GM23338 (cell line): ENCODE measurements at regions not wholly inside any gene's neighbourhood (a gene's known extent, or its start where the extent isn't known, plus 50 kb on each side); places are given as distances from the start of the nearest gene placed in this dataset.

Source experiments
- ATAC-seq: fragments of 200-7000 bp; cut with Tn5 transposase; 3 replicates; pipeline ENCODE4 v1.9.1; 2020
- DNase-seq: peaks from one replicate; pipeline ENCODE4 v3.0.0-alpha.2; 2015; ENCODE audit warnings: low spot score
- H2AFZ ChIP-seq: fragments of 200-600 bp; sonication (generic); 2 replicates; pipeline ENCODE4 v1.8.0; 2016; ENCODE audit warnings: antibody characterized with exemption, mild to moderate bottlenecking, moderate library complexity
- H3F3A ChIP-seq: fragments of 200-600 bp; sonication (generic); replicated peaks from 2 replicates; pipeline ENCODE4 v1.8.0; 2017; ENCODE audit warnings: antibody characterized with exemption, mixed run types, low read depth
- H3K27ac ChIP-seq: fragments of 200-600 bp; sonication (generic); 2 replicates; pipeline ENCODE4 v1.6.1; 2016; ENCODE audit warnings: low read depth
- H3K27me3 ChIP-seq: fragments of 200-600 bp; sonication (generic); 2 replicates; pipeline ENCODE4 v1.8.0; 2016; ENCODE audit warnings: mild to moderate bottlenecking, mixed run types, moderate library complexity; ENCODE audit not compliant: insufficient read depth
- H3K36me3 ChIP-seq: fragments of 200-600 bp; sonication (generic); 2 replicates; pipeline ENCODE4 v1.8.0; 2016; ENCODE audit warnings: mild to moderate bottlenecking; ENCODE audit not compliant: insufficient read depth
- H3K4me1 ChIP-seq: fragments of 200-600 bp; sonication (generic); 2 replicates; pipeline ENCODE4 v1.8.0; 2016; ENCODE audit warnings: mild to moderate bottlenecking, moderate library complexity; ENCODE audit not compliant: insufficient read depth
- H3K4me2 ChIP-seq: fragments of 200-600 bp; sonication (generic); 2 replicates; pipeline ENCODE4 v1.7.1; 2017; ENCODE audit warnings: mixed run types
- H3K4me3 ChIP-seq: fragments of 200-600 bp; sonication (generic); 2 replicates; pipeline ENCODE4 v1.6.1; 2016; ENCODE audit warnings: mixed run types
- H3K79me2 ChIP-seq: fragments of 200-600 bp; sonication (generic); replicated peaks from 2 replicates; pipeline ENCODE4 v1.8.0; 2017; ENCODE audit warnings: mild to moderate bottlenecking; ENCODE audit not compliant: insufficient read depth
- H3K9me2 ChIP-seq: fragments of 200-600 bp; sonication (generic); 2 replicates; pipeline ENCODE4 v1.8.0; 2017; ENCODE audit not compliant: insufficient read depth
- H4K20me1 ChIP-seq: fragments of 200-600 bp; sonication (generic); replicated peaks from 2 replicates; pipeline ENCODE4 v1.8.0; 2017; ENCODE audit warnings: mild to moderate bottlenecking; ENCODE audit not compliant: insufficient read depth
- H3K27ac Mint-ChIP-seq: 2 replicates; pipeline ENCODE4 v1.8.0; 2020; ENCODE audit warnings: inconsistent platforms, mild to moderate bottlenecking, moderate library complexity, mixed read lengths
- H3K27me3 Mint-ChIP-seq: 3 replicates; pipeline ENCODE4 v1.8.0; 2022; ENCODE audit warnings: low read depth, mild to moderate bottlenecking, moderate library complexity, mixed read lengths, inconsistent platforms; ENCODE audit not compliant: insufficient read depth, poor library complexity
- H3K36me3 Mint-ChIP-seq: 3 replicates; pipeline ENCODE4 v1.8.0; 2021; ENCODE audit warnings: low read depth, mild to moderate bottlenecking, inconsistent platforms, moderate library complexity, mixed read lengths
- H3K4me1 Mint-ChIP-seq: 3 replicates; pipeline ENCODE4 v1.8.0; 2020; ENCODE audit warnings: mild to moderate bottlenecking, inconsistent platforms, mixed read lengths
- H3K4me3 Mint-ChIP-seq: 3 replicates; pipeline ENCODE4 v1.8.0; 2021; ENCODE audit warnings: moderate library complexity, mild to moderate bottlenecking, inconsistent platforms, mixed read lengths
- H3K9me3 Mint-ChIP-seq: 3 replicates; pipeline ENCODE4 v1.8.0; 2020; ENCODE audit warnings: moderate library complexity, mild to moderate bottlenecking, inconsistent platforms, mixed read lengths
- CREB1 ChIP-seq: fragments of 250-450 bp; sonication (Bioruptor Pico); IDR thresholded peaks from 2 replicates; pipeline ENCODE4 v1.5.0; 2020; ENCODE audit warnings: low read depth, mild to moderate bottlenecking, moderate library complexity
- EZH2 ChIP-seq: fragments of 200-600 bp; sonication (generic); IDR thresholded peaks from one replicate; pipeline ENCODE4 v1.8.0; 2017; ENCODE audit warnings: antibody characterized with exemption, mild to moderate bottlenecking, low read depth; ENCODE audit not compliant: unreplicated experiment
- EZH2phosphoT487 ChIP-seq: fragments of 200-600 bp; sonication (generic); IDR thresholded peaks from one replicate; pipeline ENCODE4 v1.8.1; 2018; ENCODE audit warnings: antibody characterized with exemption; ENCODE audit not compliant: unreplicated experiment
- JUNB ChIP-seq: IDR thresholded peaks from one replicate; pipeline ENCODE4 v1.6.1; 2016; ENCODE audit warnings: antibody characterized with exemption; ENCODE audit not compliant: unreplicated experiment
- NANOG ChIP-seq: IDR thresholded peaks from 2 replicates; pipeline ENCODE4 v1.6.1; 2016; ENCODE audit warnings: antibody characterized with exemption, borderline replicate concordance
- POLR2AphosphoS5 ChIP-seq: IDR thresholded peaks from 2 replicates; pipeline ENCODE4 v1.6.1; 2016; ENCODE audit warnings: antibody characterized with exemption, low read depth
- STAT1 ChIP-seq: IDR thresholded peaks from one replicate; pipeline ENCODE4 v1.6.1; 2016; ENCODE audit warnings: antibody characterized with exemption; ENCODE audit not compliant: unreplicated experiment
- ZNF114 ChIP-seq: fragments of 250-450 bp; sonication (Bioruptor Pico); IDR thresholded peaks from 2 replicates; pipeline ENCODE4 v1.5.0; 2020; ENCODE audit warnings: mild to moderate bottlenecking, moderate library complexity
- TF ChIP-seq, protein P1 (sequence below): IDR thresholded peaks from one replicate; pipeline ENCODE4 v1.6.1; 2018; ENCODE audit warnings: antibody characterized with exemption; ENCODE audit not compliant: unreplicated experiment
- TF ChIP-seq, protein P2 (sequence below): IDR thresholded peaks from 2 replicates; pipeline ENCODE4 v1.6.1; 2016; ENCODE audit warnings: antibody characterized with exemption
- TF ChIP-seq, protein P3 (sequence below), 2 experiments: fragments of 200-600 bp in 1 of 2; sonication (generic) in 1 of 2; conservative IDR thresholded peaks; 2 replicates each; pipeline versions ENCODE4 v1.5.1 to v1.6.1; 2016 to 2017; ENCODE audit warnings: antibody characterized with exemption in 2 of 2, low read depth in 2 of 2, mild to moderate bottlenecking in 2 of 2, moderate library complexity in 1 of 2

DNA sequence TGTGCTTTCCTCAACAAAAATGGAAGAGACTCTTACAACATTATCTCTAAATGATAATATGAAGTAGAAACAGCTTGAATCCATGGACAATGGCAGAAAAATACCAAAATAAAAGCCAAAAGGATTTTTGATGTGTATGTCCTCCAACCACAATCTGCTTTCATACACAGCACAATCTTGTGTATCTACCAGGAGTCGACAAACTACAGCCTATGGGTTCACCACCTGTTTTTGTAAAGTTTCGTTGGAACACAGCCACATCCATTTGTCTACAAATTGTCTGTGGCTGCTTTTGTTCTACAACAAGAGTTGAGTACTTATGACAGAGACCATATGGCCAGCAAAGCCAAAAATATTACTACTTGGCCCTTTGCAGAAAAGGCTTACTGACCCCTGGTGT lies 88.7 kb upstream of the UBE2E2 start:
- Mint-ChIP-seq H3K9me3 (no peaks in the 10 kb centered on the region), H3K4me3 (no peak overlapping the region), H3K27ac (no peak overlapping the region), H3K4me1 (peaks cover 9% of the 10 kb centered on the region), H3K36me3 (no peaks in the 10 kb centered on the region), H3K27me3 (no peaks in the 10 kb centered on the region)
- Histone ChIP-seq H3K27ac (no peak overlapping the region), H3K4me3 (no peak overlapping the region), H3K27me3 (no peaks in the 10 kb centered on the region), H3K4me2 (no peak overlapping the region), H3K79me2 (no peaks in the 10 kb centered on the region), H2AFZ (no peak overlapping the region), H3F3A (no peaks in the 10 kb centered on the region), H3K4me1 (no peaks in the 10 kb centered on the region), H3K36me3 (no peaks in the 10 kb centered on the region), H3K9me2 (no peaks in the 10 kb centered on the region), H4K20me1 (no peaks in the 10 kb centered on the region)
- TF ChIP-seq STAT1 = no peak
- no peak for TF ChIP-seq CREB1 (CRISPR knock-in tag)
- ATAC-seq (no peak), DNase-seq (no peak)

DNA sequence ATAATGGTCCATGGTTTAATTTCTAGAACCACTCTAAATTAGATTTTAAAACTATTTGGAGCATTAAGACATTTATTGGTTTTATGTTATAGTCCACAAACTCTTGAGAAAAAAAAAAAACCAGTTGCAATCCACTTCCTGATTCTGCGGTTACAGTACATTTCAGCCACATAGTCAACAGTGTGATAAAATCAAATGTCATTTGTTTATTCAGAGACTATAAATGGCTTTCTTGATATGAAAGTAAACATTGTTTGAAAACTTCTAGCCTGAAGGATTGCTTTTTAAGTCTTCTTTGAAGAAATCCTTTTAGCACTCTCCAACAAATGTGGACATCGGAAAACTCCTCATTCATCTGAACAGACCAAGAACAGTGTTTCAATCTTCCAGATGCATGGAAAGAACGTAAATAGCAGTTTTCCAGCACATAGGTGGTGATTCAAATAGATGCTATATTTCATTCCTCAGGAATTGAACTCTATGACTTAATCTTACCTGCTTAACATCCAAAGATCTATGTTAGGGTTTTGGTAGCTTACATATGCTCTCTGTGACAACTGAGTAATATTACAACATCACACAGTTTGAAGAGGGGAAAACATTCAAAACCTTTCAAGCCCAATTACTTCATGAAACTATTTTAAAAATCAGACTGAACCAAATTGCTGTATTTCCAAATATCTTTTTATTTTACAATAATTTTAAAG lies 87.8 kb upstream of the UBE2E2 start:
- Histone ChIP-seq H3K4me3 (no peak overlapping the region), H3K27ac (no peak overlapping the region), H3K27me3 (no peaks in the 10 kb centered on the region), H4K20me1 (no peaks in the 10 kb centered on the region), H3F3A (no peaks in the 10 kb centered on the region), H2AFZ (no peak overlapping the region), H3K4me2 (no peak overlapping the region), H3K36me3 (no peaks in the 10 kb centered on the region), H3K4me1 (no peaks in the 10 kb centered on the region), H3K79me2 (no peaks in the 10 kb centered on the region), H3K9me2 (no peaks in the 10 kb centered on the region)
- Mint-ChIP-seq H3K9me3 (no peaks in the 10 kb centered on the region), H3K36me3 (no peaks in the 10 kb centered on the region), H3K4me3 (no peak overlapping the region), H3K27me3 (no peaks in the 10 kb centered on the region), H3K4me1 (peaks cover 9% of the 10 kb centered on the region), H3K27ac (no peak overlapping the region)
- ATAC-seq (no peak), DNase-seq (no peak)
- TF ChIP-seq, protein P1, sequence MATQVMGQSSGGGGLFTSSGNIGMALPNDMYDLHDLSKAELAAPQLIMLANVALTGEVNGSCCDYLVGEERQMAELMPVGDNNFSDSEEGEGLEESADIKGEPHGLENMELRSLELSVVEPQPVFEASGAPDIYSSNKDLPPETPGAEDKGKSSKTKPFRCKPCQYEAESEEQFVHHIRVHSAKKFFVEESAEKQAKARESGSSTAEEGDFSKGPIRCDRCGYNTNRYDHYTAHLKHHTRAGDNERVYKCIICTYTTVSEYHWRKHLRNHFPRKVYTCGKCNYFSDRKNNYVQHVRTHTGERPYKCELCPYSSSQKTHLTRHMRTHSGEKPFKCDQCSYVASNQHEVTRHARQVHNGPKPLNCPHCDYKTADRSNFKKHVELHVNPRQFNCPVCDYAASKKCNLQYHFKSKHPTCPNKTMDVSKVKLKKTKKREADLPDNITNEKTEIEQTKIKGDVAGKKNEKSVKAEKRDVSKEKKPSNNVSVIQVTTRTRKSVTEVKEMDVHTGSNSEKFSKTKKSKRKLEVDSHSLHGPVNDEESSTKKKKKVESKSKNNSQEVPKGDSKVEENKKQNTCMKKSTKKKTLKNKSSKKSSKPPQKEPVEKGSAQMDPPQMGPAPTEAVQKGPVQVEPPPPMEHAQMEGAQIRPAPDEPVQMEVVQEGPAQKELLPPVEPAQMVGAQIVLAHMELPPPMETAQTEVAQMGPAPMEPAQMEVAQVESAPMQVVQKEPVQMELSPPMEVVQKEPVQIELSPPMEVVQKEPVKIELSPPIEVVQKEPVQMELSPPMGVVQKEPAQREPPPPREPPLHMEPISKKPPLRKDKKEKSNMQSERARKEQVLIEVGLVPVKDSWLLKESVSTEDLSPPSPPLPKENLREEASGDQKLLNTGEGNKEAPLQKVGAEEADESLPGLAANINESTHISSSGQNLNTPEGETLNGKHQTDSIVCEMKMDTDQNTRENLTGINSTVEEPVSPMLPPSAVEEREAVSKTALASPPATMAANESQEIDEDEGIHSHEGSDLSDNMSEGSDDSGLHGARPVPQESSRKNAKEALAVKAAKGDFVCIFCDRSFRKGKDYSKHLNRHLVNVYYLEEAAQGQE = no peak
- TF ChIP-seq NANOG (no peak), CREB1 (CRISPR knock-in tag) (no peak), POLR2AphosphoS5 (no peak), EZH2 (no peak), JUNB (no peak), STAT1 (no peak), EZH2phosphoT487 (no peak), ZNF114 (CRISPR knock-in tag) (no peak)
- TF ChIP-seq, protein P2, sequence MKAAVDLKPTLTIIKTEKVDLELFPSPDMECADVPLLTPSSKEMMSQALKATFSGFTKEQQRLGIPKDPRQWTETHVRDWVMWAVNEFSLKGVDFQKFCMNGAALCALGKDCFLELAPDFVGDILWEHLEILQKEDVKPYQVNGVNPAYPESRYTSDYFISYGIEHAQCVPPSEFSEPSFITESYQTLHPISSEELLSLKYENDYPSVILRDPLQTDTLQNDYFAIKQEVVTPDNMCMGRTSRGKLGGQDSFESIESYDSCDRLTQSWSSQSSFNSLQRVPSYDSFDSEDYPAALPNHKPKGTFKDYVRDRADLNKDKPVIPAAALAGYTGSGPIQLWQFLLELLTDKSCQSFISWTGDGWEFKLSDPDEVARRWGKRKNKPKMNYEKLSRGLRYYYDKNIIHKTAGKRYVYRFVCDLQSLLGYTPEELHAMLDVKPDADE = no peak
- TF ChIP-seq, protein P3, sequence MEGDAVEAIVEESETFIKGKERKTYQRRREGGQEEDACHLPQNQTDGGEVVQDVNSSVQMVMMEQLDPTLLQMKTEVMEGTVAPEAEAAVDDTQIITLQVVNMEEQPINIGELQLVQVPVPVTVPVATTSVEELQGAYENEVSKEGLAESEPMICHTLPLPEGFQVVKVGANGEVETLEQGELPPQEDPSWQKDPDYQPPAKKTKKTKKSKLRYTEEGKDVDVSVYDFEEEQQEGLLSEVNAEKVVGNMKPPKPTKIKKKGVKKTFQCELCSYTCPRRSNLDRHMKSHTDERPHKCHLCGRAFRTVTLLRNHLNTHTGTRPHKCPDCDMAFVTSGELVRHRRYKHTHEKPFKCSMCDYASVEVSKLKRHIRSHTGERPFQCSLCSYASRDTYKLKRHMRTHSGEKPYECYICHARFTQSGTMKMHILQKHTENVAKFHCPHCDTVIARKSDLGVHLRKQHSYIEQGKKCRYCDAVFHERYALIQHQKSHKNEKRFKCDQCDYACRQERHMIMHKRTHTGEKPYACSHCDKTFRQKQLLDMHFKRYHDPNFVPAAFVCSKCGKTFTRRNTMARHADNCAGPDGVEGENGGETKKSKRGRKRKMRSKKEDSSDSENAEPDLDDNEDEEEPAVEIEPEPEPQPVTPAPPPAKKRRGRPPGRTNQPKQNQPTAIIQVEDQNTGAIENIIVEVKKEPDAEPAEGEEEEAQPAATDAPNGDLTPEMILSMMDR (conservative IDR thresholded peaks at IDR 0.05; ENCODE audit: low read depth in 2 of 2) = no peak
